AG08396 (cell line): ENCODE measurements at regions not wholly inside any gene's neighbourhood (a gene's known extent, or its start where the extent isn't known, plus 50 kb on each side); places are given as distances from the start of the nearest gene placed in this dataset.
A peak's percentile ranks its signal among the peaks of the same experiment; 100 is the strongest.
"Not testable (repeated sequence)": the region's sequence is repeated elsewhere in the genome, so short reads cannot be mapped to it uniquely, and the experiment has no call there.

Source experiments
- DNase-seq: peaks from one replicate; pipeline ENCODE4 v3.0.0; 2012; ENCODE audit warnings: low spot score, mixed read lengths

GRCh38 chr11:10947935-10948334 is 90.1 kb upstream of the ZBED5 start:
- DNase-seq = not testable (repeated sequence)

DNA sequence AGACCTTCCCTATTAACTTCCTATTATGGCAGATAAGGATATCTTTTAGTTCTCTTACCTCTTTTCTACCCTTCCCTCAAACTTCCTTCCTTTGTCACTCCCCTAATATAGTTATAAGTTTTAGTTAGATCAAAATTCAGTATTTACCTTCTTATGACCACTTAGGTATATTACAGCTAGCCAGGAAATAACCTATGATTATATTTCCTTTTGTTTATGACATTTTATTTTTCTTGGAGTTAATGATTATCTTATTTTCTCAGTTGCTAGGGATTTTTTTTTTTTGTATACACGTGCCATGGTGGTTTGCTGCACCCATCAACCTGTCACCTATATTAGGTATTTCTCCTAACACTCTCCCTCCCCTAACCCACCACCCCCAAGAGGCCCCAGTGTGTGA is 88.2 kb upstream of the ZBED5 start:
- no peak for DNase-seq

DNA sequence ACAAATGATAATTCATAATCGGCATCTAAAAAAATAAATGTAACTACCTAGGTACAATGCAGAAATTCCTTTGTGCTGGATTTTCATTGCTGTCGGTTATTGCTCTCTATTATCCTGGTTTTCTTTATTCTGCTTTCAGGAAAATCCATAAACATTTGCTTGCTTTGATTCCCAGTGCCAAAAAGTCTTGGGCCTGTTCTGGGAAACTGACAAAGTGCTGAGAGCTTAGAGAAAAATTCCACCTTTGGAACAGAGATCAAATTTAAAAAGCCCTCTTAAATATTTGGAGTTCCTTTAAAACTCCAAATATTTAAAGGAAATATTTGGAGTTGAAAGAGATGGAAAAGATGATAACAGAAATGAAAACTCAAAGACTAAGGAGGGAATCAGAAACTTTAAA is 87.3 kb upstream of the ZBED5 start:
- DNase-seq = no peak

DNA sequence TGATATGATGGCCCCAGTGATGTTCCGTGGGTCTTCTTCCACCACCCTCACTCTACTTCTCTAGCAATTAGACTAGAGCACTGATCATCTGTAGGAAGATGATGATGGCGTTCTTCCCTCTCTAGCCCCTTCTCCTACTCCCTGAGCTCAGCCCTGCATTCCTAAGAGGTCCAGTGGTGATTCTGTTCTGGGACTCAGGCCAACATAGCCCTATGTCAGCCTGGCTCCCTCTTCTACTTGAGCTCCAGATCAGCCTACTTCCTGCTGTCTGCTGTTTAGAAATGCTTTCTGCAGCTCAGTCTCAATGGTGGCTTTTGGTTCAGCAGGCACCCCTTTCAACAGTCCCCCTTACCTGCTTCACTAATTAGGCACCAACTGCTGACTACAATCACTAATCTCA is 86.1 kb upstream of the ZBED5 start:
- DNase-seq = peak; percentile 40

DNA sequence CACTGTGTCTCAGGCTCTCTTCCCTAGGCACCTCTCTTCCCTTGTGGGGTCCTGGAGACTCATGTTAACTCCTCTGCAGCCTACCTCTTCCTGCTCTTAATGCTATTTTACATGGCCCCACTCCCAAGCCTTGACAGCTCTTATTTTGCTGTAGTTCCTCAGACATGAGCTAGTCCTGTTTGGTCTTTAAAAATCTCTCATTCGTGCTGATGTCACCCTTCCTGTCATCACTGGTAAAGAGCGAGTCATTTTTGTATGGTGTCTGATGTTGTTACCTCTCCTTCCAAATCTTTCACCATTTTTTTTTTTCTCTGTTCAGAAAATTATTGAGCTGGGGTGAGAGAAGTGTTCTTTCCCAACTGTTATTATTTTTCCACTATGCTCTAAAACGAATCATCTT is 84.8 kb upstream of the ZBED5 start:
- DNase-seq = no peak

DNA sequence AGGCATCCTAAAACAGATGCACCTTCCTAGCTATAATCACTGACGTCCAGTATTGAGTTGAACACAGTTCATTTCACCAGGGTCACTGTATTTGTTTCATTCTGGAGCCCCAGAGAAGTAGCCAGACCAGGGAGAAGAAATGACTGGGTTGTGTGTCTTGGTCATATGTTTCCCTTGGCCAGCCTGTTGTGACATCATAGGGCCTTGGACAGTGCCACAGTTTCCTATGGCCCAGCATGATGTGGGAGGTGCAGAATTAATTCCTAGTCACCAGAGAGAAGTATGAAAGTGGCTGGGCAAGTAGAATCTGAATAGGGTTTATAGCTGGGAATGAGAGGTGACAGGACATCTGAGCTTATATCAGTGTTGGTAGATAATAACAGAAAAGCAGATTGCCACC is 84.0 kb upstream of the ZBED5 start:
- DNase-seq = no peak

DNA sequence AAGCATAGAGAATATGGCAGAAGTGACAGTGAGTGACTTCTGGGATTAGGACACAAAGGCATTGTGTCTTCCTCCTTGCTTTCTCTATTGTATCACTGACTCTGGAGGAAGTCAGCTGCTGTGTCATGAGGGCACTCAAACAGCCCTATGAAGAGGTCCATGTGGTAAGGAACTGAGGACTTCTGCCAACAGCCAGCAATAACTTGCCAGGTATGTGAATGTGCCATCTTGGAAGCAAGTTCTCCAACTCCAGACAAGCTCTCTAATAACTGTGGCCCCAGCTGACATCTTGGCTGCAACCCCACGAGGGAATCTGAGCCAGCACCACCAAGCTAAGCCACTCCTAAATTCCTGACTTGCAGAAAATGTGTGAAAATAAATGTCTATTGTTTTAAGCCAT is 83.6 kb upstream of the ZBED5 start:
- no peak for DNase-seq

- no peak for DNase-seq
Measured at GRCh38 chr11:10938650-10939387, 81.0 kb upstream of the ZBED5 start.

DNA sequence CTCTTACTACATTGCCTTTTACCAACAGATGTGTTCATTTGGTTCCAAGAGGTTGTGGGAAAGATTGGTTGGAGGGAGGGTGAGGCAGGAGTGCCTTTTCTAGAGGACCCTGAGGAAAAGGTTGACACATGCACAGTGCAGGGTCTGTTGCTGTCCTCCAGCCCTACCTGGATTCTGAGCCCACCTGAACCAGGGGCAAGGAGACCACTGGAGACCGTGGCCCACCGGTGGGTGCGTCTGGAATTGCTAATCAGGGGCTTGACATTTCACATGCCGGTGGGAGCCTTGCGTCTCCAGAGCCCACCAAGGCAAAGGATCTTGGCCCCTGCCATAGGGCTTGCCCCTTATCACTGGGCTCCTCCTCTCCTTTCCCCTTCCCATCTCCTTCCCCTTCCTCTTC is 80.4 kb upstream of the ZBED5 start:
- no peak for DNase-seq

DNA sequence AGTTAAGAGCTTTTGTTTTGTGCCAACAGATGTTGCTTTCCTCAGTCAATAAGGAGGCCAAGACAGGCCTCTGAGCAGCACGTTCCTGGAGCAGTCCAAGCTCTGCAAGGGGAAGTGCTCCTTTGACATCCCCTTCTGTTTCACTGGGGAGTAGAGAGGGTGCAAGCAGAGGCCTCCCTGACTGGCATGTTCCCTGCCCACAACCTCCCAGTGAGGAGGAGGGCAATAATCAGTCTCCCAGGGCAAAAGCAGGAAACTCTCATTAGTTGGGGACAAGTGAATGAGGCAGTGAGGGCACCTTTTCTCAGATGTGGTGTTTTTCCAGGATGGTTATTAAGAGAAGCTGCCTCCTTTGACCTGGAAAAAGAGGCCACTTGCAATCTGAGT is 79.5 kb upstream of the ZBED5 start:
- DNase-seq = no peak

DNA sequence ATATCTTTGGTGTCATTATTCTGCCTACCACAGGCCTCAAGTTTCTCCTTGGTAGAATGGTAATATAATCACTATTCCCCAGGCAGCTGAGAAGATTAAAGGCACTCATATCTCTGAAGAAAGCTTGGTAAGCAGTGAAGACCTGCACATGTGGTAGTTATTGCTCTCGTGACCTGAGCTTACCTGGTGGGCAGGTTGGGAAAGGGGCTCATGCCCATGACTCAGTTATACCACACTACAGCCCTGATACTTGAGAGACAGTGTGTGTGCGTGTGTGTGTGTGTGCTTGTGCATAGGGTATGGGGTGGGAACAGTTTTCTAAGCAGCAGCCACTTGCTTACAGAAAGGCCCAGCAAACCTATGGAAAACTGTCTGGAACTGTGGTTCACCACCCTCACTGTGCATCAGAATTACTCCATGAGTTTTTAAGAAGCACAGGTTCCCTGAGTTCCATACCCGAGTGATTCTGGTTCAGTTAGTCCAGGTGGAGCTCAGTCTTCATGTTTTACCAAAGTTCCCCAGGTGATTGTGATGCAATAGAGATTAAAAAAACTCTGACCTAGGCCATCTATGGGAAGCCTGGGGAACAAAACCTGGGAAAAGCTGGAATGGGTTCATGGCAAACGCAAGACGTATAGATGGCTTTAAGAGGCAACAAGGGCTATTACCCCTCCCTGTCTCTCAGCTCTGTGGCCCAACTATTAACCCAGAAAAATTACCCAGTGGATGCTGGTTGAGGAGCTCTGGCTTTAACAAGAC is 79.0 kb upstream of the ZBED5 start:
- DNase-seq = no peak

GRCh38 chr11:10935015-10935559 is 77.2 kb upstream of the ZBED5 start:
- DNase-seq = no peak

DNA sequence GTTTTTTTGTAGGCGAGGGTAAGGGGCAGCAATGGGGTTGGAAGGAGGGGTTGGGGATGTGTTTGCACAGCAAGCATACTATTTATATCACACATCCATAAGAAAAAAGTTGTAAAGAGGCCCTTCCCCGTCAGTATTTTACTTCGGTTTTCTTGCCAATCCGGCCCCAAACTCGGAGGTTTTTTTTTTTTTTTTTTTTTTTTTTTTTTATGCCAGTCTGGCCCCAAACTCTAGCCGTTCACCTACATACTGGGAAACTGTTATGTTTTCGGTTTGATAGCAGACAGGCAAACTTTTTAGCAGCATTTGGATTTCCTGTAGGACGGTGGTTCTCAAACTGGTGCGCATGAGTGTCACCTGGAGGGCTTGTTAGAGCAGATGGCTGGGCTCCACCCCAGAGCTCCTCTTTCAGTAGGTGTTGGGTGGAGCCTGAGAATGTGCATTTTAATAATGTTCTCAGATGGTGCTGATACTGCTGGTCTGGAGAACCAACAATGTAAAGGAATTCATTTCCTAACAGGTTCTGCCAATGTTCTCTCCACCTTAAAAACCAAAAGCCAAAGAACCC is 76.5 kb upstream of the ZBED5 start:
- DNase-seq = no peak

DNA sequence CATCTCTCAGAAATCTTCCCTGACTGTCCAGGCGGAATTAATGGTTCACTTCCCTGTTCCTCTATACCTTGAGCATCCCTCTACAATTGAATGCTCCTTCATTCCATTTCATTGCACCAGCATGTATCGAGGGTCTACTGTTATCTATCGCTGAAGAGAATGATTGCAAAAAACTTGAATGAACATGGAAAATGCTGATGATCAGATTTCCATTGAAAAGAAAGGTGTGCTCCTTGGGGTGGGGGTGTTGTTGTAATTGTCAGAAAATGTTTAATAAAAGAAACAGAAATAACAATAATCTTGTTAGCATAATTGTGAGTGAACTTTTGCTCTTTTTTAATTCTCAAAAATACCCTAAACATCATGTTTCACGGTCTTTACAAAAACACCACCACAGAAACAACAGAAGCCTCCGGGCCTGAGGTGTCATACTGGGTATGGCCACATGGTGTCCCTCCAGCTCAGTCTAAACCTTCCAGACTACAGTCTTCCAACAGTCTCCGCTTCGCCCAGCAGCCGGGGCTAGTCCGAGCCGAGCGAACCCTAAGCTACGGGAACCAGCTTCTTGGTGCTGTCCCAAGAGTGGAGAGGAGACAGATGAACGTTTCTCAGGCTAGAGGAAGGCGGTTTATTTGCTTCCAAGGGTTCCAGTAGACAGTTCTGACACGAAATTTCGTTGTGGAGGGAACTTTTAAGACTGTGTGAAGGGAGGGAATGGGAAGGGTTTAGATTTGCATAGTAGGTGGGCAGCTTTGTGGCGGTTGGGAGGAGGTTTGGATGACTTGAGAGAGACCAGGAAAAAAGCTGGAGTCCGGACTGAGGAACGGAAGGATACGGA is 75.8 kb upstream of the ZBED5 start:
- peak; percentile 89 for DNase-seq

DNA sequence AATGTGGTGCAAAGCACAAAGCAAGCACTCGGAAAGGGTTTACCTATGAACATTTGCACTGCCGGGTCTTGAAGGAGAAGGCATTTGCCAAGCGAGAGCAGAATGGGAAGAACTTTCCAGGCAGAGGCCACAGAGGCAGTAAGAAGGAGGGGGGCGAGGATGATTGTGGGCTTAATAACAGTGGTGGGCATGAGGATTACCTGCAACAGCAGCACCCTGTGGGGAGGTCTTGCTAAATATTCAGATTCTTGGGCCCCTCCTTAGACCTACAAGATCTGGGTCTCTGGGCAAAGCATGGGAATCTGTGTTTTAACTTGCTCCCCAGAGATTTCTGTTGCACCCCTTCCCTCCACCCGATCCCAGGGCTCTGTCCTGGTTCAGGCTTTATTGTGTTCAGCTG is 75.1 kb upstream of the ZBED5 start:
- DNase-seq = no peak

GRCh38 chr11:10931761-10932670 is 74.2 kb upstream of the ZBED5 start:
- no peak for DNase-seq

- peak; percentile 82 for DNase-seq
Measured at GRCh38 chr11:10930972-10931760, 73.3 kb upstream of the ZBED5 start.

DNA sequence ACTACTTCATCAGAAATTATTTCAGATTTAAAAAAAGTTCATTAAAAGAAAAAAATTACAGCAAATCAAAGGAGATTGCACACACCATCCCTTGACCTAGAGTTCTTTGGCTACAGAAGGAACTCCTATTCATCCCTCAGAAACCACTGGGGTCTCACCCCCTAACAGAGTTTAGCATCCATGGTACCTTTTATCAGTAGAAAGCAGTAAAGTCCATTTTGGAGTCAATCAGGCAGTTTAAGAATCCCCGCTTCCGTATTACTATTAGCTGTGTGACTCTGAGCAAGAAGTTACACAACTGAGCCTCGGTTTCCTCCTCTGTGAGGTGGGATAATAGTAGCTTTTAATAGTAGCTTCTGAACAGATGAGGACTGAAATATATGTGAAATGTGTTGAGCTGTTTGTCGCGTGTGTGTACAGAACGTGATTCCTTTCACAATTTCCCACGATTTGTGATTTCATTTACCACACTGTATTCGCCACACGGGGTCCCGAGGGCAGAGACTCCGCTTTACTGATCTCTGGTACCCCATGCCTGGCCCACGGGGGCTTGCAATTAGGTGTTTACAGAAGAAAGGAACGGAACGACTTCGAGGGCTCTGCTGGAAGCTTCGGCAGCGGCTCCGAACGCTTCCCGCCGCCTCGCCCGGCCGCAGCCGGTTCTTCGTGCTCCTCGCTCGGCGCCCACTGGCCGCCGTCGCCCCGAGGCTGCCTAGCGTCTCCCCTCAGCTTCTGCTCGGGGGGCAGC is 72.5 kb upstream of the ZBED5 start:
- DNase-seq = no peak

DNA sequence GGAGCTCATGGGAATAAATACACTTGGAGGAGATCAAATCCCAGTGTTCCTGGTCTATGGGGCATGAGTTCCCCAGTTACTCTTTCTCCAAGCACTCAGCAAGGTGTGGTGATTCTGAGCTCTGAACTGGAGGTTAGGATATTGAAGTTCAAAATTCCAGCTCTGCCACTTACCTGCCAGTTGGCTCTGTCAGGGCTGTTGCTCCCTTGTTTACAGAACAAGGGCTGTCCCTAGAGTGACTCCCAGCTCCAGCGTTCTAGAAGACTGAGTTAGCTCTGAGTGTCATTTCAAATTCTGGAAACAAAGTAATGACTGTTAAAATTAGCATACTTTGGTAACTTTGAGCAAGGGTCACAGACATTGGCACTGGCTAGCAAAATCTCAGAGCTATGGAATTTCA is 69.7 kb upstream of the ZBED5 start:
- DNase-seq = no peak

- DNase-seq = no peak
Measured at GRCh38 chr11:10926801-10927211, 69.0 kb upstream of the ZBED5 start.
